Neural crest cell (in vitro differentiated cells): ENCODE measurements at regions not wholly inside any gene's neighbourhood (a gene's known extent, or its start where the extent isn't known, plus 50 kb on each side); places are given as distances from the start of the nearest gene placed in this dataset.

Source experiments
- DNase-seq: peaks from one replicate; pipeline ENCODE4 v3.0.0; 2021; ENCODE audit warnings: low read depth, mixed read lengths, low spot score
- H3K27ac Mint-ChIP-seq: one replicate; pipeline ENCODE4 v1.8.0; 2021; ENCODE audit warnings: mild to moderate bottlenecking, mixed read lengths; ENCODE audit not compliant: unreplicated experiment
- H3K27me3 Mint-ChIP-seq: 2 replicates; pipeline ENCODE4 v1.8.0; 2021; ENCODE audit warnings: low read depth, mild to moderate bottlenecking, mixed read lengths
- H3K36me3 Mint-ChIP-seq: 2 replicates; pipeline ENCODE4 v1.8.0; 2021; ENCODE audit warnings: low read depth, mild to moderate bottlenecking, mixed read lengths
- H3K4me1 Mint-ChIP-seq: 2 replicates; pipeline ENCODE4 v1.8.0; 2021; ENCODE audit warnings: mixed read lengths
- H3K4me3 Mint-ChIP-seq: one replicate; pipeline ENCODE4 v1.8.0; 2021; ENCODE audit warnings: mild to moderate bottlenecking, mixed read lengths
- H3K9me3 Mint-ChIP-seq: 2 replicates; pipeline ENCODE4 v1.8.0; 2021; ENCODE audit warnings: mixed read lengths
- TF ChIP-seq, protein P1 (sequence below): fragments of 200-600 bp; sonication (generic); conservative IDR thresholded peaks from 2 replicates; pipeline ENCODE4 v1.5.0; 2021; ENCODE audit warnings: antibody characterized with exemption, mild to moderate bottlenecking

DNA sequence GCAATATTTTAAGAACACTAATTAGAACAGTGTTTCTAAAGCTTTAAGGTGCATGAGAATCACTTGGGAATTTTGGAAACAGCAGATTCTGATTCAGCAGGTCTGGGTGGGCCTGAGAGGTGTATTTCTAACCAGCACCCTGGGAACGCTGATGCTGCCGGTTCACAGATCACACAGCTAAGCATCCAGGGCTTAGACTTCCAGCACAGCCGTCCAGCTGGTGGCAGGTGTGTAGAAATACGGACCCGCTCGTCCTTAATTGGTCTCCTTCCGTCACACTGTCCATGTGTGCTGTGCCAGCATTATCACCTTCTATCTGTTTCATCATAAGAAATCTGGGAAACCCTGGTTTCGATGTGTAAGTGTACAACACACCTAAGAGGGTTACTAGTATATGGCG lies 1029.0 kb downstream of the EFNB2 start:
- TF ChIP-seq, protein P1, sequence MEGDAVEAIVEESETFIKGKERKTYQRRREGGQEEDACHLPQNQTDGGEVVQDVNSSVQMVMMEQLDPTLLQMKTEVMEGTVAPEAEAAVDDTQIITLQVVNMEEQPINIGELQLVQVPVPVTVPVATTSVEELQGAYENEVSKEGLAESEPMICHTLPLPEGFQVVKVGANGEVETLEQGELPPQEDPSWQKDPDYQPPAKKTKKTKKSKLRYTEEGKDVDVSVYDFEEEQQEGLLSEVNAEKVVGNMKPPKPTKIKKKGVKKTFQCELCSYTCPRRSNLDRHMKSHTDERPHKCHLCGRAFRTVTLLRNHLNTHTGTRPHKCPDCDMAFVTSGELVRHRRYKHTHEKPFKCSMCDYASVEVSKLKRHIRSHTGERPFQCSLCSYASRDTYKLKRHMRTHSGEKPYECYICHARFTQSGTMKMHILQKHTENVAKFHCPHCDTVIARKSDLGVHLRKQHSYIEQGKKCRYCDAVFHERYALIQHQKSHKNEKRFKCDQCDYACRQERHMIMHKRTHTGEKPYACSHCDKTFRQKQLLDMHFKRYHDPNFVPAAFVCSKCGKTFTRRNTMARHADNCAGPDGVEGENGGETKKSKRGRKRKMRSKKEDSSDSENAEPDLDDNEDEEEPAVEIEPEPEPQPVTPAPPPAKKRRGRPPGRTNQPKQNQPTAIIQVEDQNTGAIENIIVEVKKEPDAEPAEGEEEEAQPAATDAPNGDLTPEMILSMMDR: no peak
- DNase-seq: no peak
- H3K4me3 Mint-ChIP-seq: no peak overlapping the region
- H3K36me3 Mint-ChIP-seq: no peaks in the 10 kb centered on the region
- no peak overlapping the region for H3K27ac Mint-ChIP-seq
- H3K27me3 Mint-ChIP-seq: no peaks in the 10 kb centered on the region
- H3K4me1 Mint-ChIP-seq: no peaks in the 10 kb centered on the region
- H3K9me3 Mint-ChIP-seq: peaks cover 2% of the 10 kb centered on the region

DNA sequence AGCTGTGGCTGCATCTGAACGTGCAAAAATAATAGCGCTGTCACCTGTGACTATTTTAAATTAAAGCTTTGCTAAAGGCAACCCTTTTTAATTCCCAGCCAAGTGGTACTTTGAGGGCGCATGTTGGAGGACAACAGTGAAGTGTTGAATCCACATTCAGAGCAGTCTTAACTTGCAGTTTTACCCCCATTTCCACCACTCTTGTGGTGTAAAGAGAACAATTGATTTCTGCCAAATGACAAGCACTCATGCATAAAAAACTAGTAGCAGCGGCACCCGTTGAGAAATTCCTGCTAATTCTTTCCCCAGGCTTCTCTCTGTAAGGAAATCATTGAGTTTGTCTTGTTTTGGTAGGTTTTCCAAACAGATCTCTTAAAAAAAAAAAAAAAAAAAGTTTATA lies 1033.3 kb downstream of the EFNB2 start:
- TF ChIP-seq, protein P1: no peak
- Mint-ChIP-seq H3K27me3 (no peaks in the 10 kb centered on the region), H3K9me3 (peaks cover 2% of the 10 kb centered on the region), H3K27ac (no peak overlapping the region), H3K36me3 (no peaks in the 10 kb centered on the region), H3K4me1 (no peaks in the 10 kb centered on the region), H3K4me3 (no peak overlapping the region)
- no peak for DNase-seq

DNA sequence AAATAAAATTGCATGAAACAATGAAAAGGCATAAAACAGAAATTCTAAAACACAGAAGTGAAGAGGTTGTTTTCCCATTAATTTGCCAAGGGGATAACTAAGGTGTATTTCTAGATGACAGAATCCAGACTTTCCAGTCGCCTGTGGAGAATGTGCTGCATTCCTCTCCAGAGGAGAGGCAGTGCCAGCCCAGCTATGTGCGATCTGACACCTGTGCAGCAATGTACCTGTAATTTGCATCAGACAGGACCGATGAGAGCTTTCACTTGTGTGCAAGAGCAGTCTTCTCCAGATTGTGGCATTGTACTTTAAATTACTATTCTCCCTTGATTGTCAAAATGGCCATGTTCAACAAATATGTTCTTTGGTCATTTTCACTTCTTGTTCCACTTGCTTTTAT lies 1037.9 kb downstream of the EFNB2 start:
- no peak for DNase-seq
- Mint-ChIP-seq H3K4me1 (no peaks in the 10 kb centered on the region), H3K4me3 (no peak overlapping the region), H3K27ac (no peak overlapping the region), H3K36me3 (no peaks in the 10 kb centered on the region), H3K27me3 (no peaks in the 10 kb centered on the region), H3K9me3 (no peaks in the 10 kb centered on the region)
- TF ChIP-seq, protein P1: no peak

DNA sequence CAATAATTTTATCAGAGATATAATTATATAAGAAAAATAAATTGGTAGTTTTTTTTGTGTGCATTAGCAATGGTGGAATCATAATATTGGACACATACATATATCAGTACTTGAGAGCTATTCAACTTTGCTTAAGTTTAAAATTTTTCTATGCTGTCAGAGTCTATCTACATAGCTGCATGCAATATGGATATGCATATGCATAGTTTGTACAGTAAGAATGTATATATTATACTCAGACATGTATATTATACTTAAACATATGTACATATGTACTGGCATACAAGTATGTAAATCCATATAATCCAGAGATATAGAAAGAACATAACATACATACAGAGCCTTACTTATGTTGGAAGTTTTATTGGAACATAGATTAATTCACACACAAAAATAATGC lies 1043.2 kb downstream of the EFNB2 start:
- TF ChIP-seq, protein P1: no peak
- no peak for DNase-seq
- no peak overlapping the region for H3K27ac Mint-ChIP-seq
- peaks cover 9% of the 10 kb centered on the region for H3K4me1 Mint-ChIP-seq
- H3K9me3 Mint-ChIP-seq: peaks cover 2% of the 10 kb centered on the region
- H3K4me3 Mint-ChIP-seq: no peak overlapping the region
- H3K27me3 Mint-ChIP-seq: no peaks in the 10 kb centered on the region
- no peaks in the 10 kb centered on the region for H3K36me3 Mint-ChIP-seq

DNA sequence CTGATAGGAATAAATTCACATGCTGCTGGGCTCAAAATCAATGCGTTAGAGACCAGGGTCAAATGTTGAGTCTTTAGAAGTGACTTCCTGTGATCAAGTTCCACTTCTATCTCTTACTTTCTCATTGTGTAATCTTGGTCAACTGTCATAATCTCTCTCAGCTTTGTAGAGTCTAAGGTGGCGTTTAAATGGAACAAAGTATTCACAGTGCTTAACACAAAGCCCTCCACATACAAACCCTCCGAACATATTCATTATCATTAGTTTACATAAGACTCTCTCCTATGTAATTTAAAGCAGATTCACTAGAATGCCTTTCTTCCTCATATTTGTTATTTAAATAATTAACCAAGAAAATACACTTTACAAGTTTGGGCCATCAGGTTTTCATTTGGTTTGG lies 1044.1 kb downstream of the EFNB2 start:
- Mint-ChIP-seq H3K4me3 (no peak overlapping the region), H3K4me1 (peaks cover 9% of the 10 kb centered on the region), H3K27me3 (no peaks in the 10 kb centered on the region), H3K36me3 (no peaks in the 10 kb centered on the region), H3K9me3 (peaks cover 2% of the 10 kb centered on the region), H3K27ac (no peak overlapping the region)
- TF ChIP-seq, protein P1: no peak
- DNase-seq: no peak

DNA sequence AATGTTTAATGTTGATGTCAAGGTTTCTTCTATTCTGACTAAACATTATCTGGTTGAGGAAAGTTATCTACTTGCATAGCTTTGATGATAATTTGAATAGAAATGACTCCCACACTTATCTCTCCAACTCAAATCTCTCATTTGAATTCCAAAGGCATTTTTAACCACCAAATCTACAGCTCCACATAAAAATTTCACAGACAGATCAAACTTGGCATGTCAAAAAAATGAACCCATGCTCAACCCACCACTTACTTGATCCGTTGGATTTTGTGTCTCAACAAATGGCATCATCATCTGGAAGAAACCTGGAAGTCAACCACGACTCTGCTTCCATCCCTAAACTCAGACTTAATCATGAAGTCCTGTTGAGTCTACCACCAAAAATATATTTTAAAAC lies 1050.4 kb downstream of the EFNB2 start:
- TF ChIP-seq, protein P1: no peak
- Mint-ChIP-seq H3K27me3 (no peaks in the 10 kb centered on the region), H3K9me3 (peaks cover 16% of the 10 kb centered on the region), H3K4me3 (no peak overlapping the region), H3K27ac (no peak overlapping the region), H3K4me1 (no peaks in the 10 kb centered on the region), H3K36me3 (peaks cover 2% of the 10 kb centered on the region)
- DNase-seq: no peak
